ENCODE measurements at regions not wholly inside any gene's neighbourhood (a gene's known extent, or its start where the extent isn't known, plus 50 kb on each side); places are given as distances from the start of the nearest gene placed in this dataset.
"Not testable (repeated sequence)": the region's sequence is repeated elsewhere in the genome, so short reads cannot be mapped to it uniquely, and the experiment has no call there.

- no peak for ATAC-seq
These were observed 310.4 kb downstream of the SPRY2 start for GRCh38 chr13:80030491-80030890.

GRCh38 chr13:80029170-80029569, 311.8 kb downstream of the SPRY2 start:
- no peak for ATAC-seq

GRCh38 chr13:80022146-80022545, 318.8 kb downstream of the SPRY2 start:
- no peak for ATAC-seq

GRCh38 chr13:80012251-80012650, 328.7 kb downstream of the SPRY2 start:
- ATAC-seq = no peak

- no peak for ATAC-seq
These were observed 329.3 kb downstream of the SPRY2 start for GRCh38 chr13:80011448-80012212.

GRCh38 chr13:80010846-80011245, 330.1 kb downstream of the SPRY2 start:
- no peak for ATAC-seq

- ATAC-seq = no peak
These were observed 330.6 kb downstream of the SPRY2 start for GRCh38 chr13:80010286-80010831.

GRCh38 chr13:80009760-80010159, 331.2 kb downstream of the SPRY2 start:
- ATAC-seq = no peak

GRCh38 chr13:80006940-80007339, 334.0 kb downstream of the SPRY2 start:
- no peak for ATAC-seq

GRCh38 chr13:80001510-80001842, 339.4 kb downstream of the SPRY2 start:
- ATAC-seq = no peak

- no peak for ATAC-seq
These were observed 340.0 kb downstream of the SPRY2 start for GRCh38 chr13:80000684-80001509.

GRCh38 chr13:79999601-80000000, 341.3 kb downstream of the SPRY2 start:
- no peak for ATAC-seq

GRCh38 chr13:79998381-79998880, 342.5 kb downstream of the SPRY2 start:
- ATAC-seq = no peak

GRCh38 chr13:79997244-79997643, 343.7 kb downstream of the SPRY2 start:
- no peak for ATAC-seq

GRCh38 chr13:79995334-79995733, 345.6 kb downstream of the SPRY2 start:
- no peak for ATAC-seq

- no peak for ATAC-seq
These were observed 348.8 kb downstream of the SPRY2 start for GRCh38 chr13:79992111-79992510.

- ATAC-seq = no peak
These were observed 350.9 kb downstream of the SPRY2 start for GRCh38 chr13:79990048-79990447.

- no peak for ATAC-seq
These were observed 351.7 kb downstream of the SPRY2 start for GRCh38 chr13:79989217-79989661.

- ATAC-seq = no peak
These were observed 352.4 kb downstream of the SPRY2 start for GRCh38 chr13:79988573-79988972.

- ATAC-seq = no peak
These were observed 353.2 kb downstream of the SPRY2 start for GRCh38 chr13:79987761-79988160.

GRCh38 chr13:79987323-79987722, 353.6 kb downstream of the SPRY2 start:
- no peak for ATAC-seq

GRCh38 chr13:79986890-79987289, 354.0 kb downstream of the SPRY2 start:
- ATAC-seq = no peak

GRCh38 chr13:79974935-79975650, 365.8 kb downstream of the SPRY2 start:
- ATAC-seq = not testable (repeated sequence)

Data from activated CD4-positive, CD25-positive, alpha-beta regulatory T cell treated with anti-CD3 and anti-CD28 coated beads, Interleukin-2, amount 50 U/mL, for 24 hours (primary cell).